AG09309 (cell line): ENCODE measurements at regions not wholly inside any gene's neighbourhood (a gene's known extent, or its start where the extent isn't known, plus 50 kb on each side); places are given as distances from the start of the nearest gene placed in this dataset.

Source experiments
- DNase-seq: peaks from one replicate; pipeline ENCODE4 v3.0.0-alpha.2; 2010; ENCODE audit warnings: low read depth
- H3K4me3 ChIP-seq: 2 replicates; pipeline ENCODE4 v1.5.1; 2011; ENCODE audit warnings: mild to moderate bottlenecking, low read depth, low read length, moderate library complexity; ENCODE audit not compliant: control insufficient read depth
- TF ChIP-seq, protein P1 (sequence below): IDR thresholded peaks from 2 replicates; pipeline ENCODE4 v1.5.1; 2011; ENCODE audit warnings: mild to moderate bottlenecking, low read depth, low read length, inconsistent platforms; ENCODE audit not compliant: insufficient read depth, control insufficient read depth; ENCODE audit errors: missing control alignments

DNA sequence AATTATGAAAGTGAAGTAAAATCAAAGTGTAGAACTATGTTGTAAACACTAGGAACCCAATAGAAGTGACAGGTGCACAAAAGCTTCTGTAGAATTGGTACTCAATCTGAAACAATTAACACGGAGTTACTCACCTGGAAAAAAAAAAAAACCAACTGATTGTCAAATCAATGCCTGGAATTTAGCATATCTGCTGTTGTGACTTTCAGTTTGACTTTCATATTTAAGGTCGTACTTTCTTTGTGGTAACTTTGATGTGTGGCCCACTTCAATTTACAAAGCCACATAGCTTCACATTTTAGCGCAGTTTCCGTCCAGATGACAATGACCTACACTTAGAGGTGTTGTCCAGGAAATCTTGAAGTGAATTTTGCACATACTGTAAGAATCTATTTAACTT is 1124.9 kb downstream of the STIM2 start:
- TF ChIP-seq, protein P1, sequence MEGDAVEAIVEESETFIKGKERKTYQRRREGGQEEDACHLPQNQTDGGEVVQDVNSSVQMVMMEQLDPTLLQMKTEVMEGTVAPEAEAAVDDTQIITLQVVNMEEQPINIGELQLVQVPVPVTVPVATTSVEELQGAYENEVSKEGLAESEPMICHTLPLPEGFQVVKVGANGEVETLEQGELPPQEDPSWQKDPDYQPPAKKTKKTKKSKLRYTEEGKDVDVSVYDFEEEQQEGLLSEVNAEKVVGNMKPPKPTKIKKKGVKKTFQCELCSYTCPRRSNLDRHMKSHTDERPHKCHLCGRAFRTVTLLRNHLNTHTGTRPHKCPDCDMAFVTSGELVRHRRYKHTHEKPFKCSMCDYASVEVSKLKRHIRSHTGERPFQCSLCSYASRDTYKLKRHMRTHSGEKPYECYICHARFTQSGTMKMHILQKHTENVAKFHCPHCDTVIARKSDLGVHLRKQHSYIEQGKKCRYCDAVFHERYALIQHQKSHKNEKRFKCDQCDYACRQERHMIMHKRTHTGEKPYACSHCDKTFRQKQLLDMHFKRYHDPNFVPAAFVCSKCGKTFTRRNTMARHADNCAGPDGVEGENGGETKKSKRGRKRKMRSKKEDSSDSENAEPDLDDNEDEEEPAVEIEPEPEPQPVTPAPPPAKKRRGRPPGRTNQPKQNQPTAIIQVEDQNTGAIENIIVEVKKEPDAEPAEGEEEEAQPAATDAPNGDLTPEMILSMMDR, result no peak
- DNase-seq, result no peak
- H3K4me3 ChIP-seq, result no peak overlapping the region

DNA sequence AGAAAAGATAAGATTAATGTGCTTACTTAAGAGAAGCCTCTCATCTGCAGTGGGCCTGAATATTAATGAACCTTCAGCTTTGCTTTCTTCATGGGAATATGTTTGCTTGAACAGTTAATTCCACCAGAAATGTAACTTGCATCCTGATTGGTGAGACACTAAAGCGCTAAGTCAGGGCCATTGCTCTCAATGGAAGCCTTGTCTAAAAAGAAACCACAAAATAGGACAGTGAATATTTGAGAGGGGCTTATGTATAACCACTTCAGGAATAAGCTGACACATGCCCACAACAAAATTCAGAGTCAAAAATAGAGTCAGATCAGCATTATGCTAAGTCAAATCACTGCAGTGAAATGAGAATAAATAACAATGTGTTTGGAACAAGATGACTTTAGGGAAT is 1125.8 kb downstream of the STIM2 start:
- TF ChIP-seq, protein P1, result no peak
- no peak for DNase-seq
- H3K4me3 ChIP-seq, result no peak overlapping the region

DNA sequence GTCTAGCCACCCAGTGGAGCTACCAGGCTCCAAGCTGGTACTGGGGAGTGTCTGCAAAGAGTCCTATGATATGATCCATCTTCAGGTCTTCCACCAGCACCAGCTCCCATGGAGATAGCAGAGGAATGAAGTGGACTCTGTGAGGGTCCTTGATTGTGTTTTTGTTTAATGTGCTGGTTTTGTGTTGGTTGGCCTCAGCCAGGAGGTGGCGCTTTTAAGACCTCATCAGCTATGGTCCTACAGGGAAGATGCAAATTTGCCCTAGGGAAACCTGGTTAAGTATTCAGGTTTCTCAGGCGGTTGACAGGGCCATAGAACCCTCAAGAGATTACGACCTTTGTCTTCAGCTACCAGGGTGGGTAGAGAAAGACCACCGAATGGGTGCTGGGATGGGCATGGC is 1141.1 kb downstream of the STIM2 start:
- H3K4me3 ChIP-seq, result no peak overlapping the region
- no peak for DNase-seq
- TF ChIP-seq, protein P1, result peak; percentile 9

DNA sequence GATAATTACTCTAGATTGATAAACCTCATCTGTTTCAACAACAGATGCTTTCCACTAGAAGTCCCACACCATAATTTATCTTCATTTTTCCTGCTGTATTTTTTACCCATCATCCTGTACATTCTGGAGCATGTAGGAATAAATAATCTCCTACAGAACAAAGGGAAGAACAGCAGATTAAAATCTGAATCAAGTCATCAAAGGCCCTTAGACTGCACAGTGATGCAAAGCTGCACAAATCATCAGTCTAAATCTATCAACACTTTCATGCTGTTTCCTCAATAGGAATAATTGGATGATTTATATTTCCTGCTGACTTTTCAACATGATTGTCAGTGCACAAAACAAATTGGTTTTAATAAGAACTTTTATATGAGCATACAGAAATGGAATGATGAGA is 1143.9 kb downstream of the STIM2 start:
- TF ChIP-seq, protein P1, result no peak
- no peak for DNase-seq
- H3K4me3 ChIP-seq, result no peak overlapping the region

DNA sequence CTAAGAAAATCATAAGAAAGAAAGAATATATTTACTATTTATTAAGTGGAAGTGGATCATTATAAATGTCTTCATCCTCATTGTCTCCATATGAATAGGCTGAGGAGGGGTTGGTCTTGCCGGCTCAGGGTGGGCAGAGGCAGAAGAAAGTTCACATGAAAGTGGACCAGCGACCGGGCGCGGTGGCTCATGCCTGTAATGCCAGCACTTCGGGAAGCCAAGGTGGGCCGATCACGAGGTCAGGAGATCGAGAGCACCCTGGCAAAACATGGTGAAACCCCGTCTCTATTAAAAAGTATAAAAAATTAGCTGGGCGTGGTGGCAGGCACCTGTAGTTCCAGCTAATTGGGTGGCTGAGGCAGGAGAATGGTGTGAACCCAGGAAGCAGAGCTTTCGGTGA is 1145.4 kb downstream of the STIM2 start:
- H3K4me3 ChIP-seq, result no peak overlapping the region
- DNase-seq, result no peak
- TF ChIP-seq, protein P1, result no peak

DNA sequence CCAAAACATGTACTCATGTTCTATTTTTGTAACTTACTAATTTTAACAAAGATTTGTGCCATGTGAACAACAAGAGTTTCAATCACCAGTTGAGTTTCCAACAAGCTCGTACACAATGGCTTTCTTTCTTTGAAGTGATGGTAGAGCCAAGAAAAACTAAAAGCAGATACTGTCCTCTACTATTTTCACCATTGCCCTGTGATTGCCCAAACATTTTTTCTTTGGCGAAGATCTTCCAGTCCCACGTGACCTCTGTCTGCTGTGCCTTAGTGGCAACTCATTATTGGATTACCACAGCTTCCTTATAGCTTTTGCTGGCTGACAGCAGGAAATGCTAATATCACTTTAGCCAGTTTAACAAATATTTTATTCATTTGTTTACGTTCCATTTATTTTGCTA is 1147.1 kb downstream of the STIM2 start:
- TF ChIP-seq, protein P1, result no peak
- no peak for DNase-seq
- no peak overlapping the region for H3K4me3 ChIP-seq

DNA sequence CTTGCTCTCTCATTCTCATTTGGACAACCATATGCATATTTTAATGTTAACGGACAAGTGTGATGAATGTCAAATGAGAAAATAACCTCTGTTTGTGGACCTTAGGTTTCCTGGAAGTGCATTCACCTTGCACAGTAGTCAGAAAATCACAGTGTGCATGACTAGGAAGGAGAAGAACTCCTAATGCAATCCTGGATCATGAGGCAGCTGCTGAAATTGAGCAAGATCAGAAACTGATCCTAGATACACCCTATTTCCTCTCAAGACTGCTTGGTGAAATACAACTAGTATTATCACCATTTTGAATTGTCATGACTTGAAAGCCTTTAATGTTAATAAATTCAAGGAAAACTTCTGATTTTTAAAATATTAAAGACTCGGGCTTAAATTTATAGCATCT is 1148.9 kb downstream of the STIM2 start:
- DNase-seq, result no peak
- TF ChIP-seq, protein P1, result no peak
- no peak overlapping the region for H3K4me3 ChIP-seq
